AG04449 (cell line): ENCODE measurements at regions not wholly inside any gene's neighbourhood (a gene's known extent, or its start where the extent isn't known, plus 50 kb on each side); places are given as distances from the start of the nearest gene placed in this dataset.

ENCODE experiments used
- CTCF ChIA-PET: fragments of 350-600 bp; formaldehyde crosslinking; extraction: SDS; loops from one replicate; lab custom pipeline; 2021; ENCODE audit warnings: antibody characterized with exemption; lab: Yijun Ruan, JAX
- POLR2A ChIA-PET: fragments of 400-600, 350-600 bp; formaldehyde crosslinking; extraction: SDS; loops from one replicate; lab custom pipeline; 2020; ENCODE audit warnings: antibody characterized with exemption, inconsistent platforms; lab: Yijun Ruan, JAX
- DNase-seq: peaks from one replicate; pipeline ENCODE4 v3.0.0-alpha.2; 2010; ENCODE audit warnings: low read depth, low spot score
- H3K4me3 ChIP-seq: 2 replicates; pipeline ENCODE4 v1.5.1; 2011; ENCODE audit warnings: low read depth, mild to moderate bottlenecking, control low read depth, low read length
- CTCF ChIP-seq: IDR thresholded peaks from one replicate; pipeline ENCODE4 v1.5.1; 2011; ENCODE audit warnings: mild to moderate bottlenecking, moderate library complexity, low read length, control low read depth, inconsistent platforms; ENCODE audit not compliant: insufficient read depth; ENCODE audit errors: missing control alignments

DNA sequence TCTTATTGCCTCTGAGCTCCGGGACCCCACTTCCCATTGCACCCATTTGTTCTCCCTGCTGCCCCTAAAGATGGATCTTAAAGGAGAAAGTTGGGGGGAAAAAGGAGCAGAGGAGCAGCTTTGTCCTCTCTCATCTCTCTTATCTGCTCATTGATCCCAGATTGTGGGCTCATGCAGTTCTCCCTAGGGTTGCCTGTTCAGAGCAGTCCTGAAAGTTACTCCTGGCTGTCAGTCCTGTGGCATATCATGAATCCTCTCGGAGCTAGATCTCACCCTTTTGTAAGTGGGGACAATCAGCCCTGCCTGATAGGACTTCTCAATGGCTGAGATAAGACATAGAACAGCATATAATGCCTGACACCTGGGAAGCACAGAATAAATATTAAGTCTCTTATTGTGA, 440.3 kb downstream of the IRS2 start:
- POLR2A ChIA-PET: no interaction called here
- TF ChIP-seq CTCF: no peak
- CTCF ChIA-PET: interaction anchor here (1.0 kb wide), 1 partner anchor 200 kb away, joined by 3 read pairs; no protein-coding TSS in a partner anchor
- H3K4me3 ChIP-seq: no peak overlapping the region
- DNase-seq: no peak

- POLR2A ChIA-PET: no interaction called here
- no peak for TF ChIP-seq CTCF
- no peak overlapping the region for H3K4me3 ChIP-seq
- DNase-seq: no peak
- CTCF ChIA-PET: interaction anchor here (1.0 kb wide), 1 partner anchor 199 kb away, joined by 3 read pairs; no protein-coding TSS in a partner anchor
Observed at GRCh38 chr13:109345433-109345941, 440.9 kb downstream of the IRS2 start.

- DNase-seq: no peak
Observed at GRCh38 chr13:109344552-109345157, 441.7 kb downstream of the IRS2 start.

DNA sequence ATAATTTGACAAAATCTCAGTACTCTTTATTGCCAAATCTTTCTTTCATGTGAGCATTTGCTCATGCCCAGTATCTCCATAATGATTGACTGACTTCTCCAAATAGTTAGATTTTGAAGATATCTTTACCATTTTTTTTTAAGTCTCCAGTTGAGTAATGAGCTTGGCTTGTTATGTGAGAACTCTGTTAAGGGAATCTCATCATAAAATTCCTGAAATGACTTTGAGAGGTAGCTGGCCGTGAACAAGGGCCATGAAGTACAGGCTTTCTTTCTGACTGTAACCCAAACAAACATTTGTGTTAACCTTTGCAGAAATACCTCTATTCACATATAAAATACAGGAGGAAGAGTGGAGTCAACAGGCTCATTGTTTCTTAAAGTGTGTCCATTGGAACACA, 449.7 kb downstream of the IRS2 start:
- ChIA-PET CTCF (no interaction called here), POLR2A (no interaction called here)
- no peak overlapping the region for H3K4me3 ChIP-seq
- no peak for TF ChIP-seq CTCF
- DNase-seq: peak; percentile 74

More at GRCh38 chr13:109344552-109345157, 441.7 kb downstream of the IRS2 start:
- CTCF ChIA-PET: no interaction called here
- H3K4me3 ChIP-seq: no peak overlapping the region
- no peak for TF ChIP-seq CTCF
- POLR2A ChIA-PET: interaction anchor here (0.7 kb wide), 1 partner anchor 190 kb away, joined by 4 read pairs; no protein-coding TSS in a partner anchor

DNA sequence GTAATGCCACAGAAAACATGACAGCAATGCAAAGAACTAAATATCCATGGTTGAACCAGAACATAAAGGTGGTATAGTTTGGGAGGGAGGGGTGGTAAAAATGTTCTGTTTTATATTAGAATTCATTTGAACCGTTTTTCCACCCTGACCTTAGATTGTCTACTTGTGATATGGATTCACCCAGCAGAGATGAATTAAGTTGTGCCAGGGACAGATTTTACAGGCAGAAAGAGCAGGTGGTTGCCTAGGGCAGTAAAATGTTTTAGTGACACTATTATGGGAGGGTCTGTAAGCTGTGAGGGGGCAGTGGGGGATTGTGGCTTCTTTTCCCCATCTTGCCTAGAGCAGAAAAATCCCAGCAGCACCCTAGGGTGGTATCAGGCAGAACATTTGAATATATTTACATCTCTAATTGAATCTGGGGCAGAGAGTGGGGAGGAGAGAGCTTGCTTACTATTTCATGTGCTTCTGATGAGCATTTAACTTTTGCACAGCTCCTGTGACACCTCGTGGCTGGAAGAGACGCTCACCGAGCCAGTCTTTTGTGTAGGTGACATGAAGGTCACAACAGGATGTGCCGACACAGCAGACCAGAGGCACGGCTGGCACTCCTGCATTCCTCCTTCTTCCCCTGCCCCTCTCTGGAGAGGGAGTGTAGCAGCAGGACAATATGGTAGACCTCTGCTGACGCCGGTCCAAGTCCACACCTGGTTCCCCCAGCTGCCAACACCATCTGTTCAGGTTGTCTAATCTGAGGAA, 452.3 kb downstream of the IRS2 start:
- no peak for TF ChIP-seq CTCF
- DNase-seq: no peak
- H3K4me3 ChIP-seq: no peak overlapping the region
- ChIA-PET CTCF (interaction anchor here (1.3 kb wide), 1 partner anchor 14 kb away, joined by 3 read pairs; no protein-coding TSS in a partner anchor), POLR2A (no interaction called here)
